ENCODE measurements at regions not wholly inside any gene's neighbourhood (a gene's known extent, or its start where the extent isn't known, plus 50 kb on each side); places are given as distances from the start of the nearest gene placed in this dataset.

- H3K9me3 ChIP-seq: no peaks in the 10 kb centered on the region
- intact Hi-C loops (cut with DNase I; ENCODE audit: low total_unique reads): no loop called here
- no peaks in the 10 kb centered on the region for H3K4me1 ChIP-seq
- TF ChIP-seq POLR2A (IDR thresholded peaks at IDR 0.05) (no peak), CTCF (IDR thresholded peaks at IDR 0.05) (no peak)
- DNase-seq: no peak
- H3K4me3 ChIP-seq: no peak overlapping the region
- H3K36me3 ChIP-seq (ENCODE audit: low read depth, missing control alignments): no peaks in the 10 kb centered on the region
- WGBS, 2 donors: 57 to 78% methylated on average over 2 of the region's 2 CpGs
- H3K27me3 ChIP-seq: no peaks in the 10 kb centered on the region
- no peak overlapping the region for H3K27ac ChIP-seq
These were observed 171.9 kb downstream of the FOXO1 start for GRCh38 chr13:40494513-40494912.

- Histone ChIP-seq H3K27me3 (no peaks in the 10 kb centered on the region), H3K36me3 (ENCODE audit: low read depth, missing control alignments) (no peaks in the 10 kb centered on the region), H3K4me1 (no peaks in the 10 kb centered on the region), H3K4me3 (no peak overlapping the region), H3K9me3 (no peaks in the 10 kb centered on the region), H3K27ac (no peak overlapping the region)
- DNase-seq: no peak
- intact Hi-C loops (cut with DNase I; ENCODE audit: low total_unique reads): no loop called here
- TF ChIP-seq POLR2A (IDR thresholded peaks at IDR 0.05): no peak
- no peak for TF ChIP-seq CTCF (IDR thresholded peaks at IDR 0.05)
- WGBS, 2 donors: 78 to 84% methylated on average over 8 of the region's 8 CpGs
These were observed 171.4 kb downstream of the FOXO1 start for GRCh38 chr13:40494946-40495620.

DNA sequence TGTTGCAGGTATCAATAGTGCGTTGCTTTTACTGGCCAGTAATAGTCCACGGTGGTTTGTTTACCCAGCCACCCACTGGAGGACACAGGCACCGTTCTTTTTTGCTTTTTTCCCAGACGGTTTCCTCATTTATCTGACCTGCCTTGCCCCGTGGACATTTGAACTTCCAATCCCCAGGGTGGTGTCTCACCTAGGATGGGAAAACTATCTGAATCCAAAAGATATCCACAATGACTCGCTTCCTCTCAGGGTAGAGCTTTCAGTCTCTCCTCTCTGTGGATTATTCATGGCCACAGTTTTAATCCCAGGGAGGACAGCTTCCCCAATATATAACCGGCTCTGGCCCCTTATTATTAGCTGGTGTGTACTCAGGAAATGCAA lies 170.8 kb downstream of the FOXO1 start:
- no peaks in the 10 kb centered on the region for H3K27me3 ChIP-seq
- H3K27ac ChIP-seq: no peak overlapping the region
- DNase-seq: no peak
- no peaks in the 10 kb centered on the region for H3K4me1 ChIP-seq
- no peak overlapping the region for H3K4me3 ChIP-seq
- intact Hi-C loops (cut with DNase I; ENCODE audit: low total_unique reads): no loop called here
- no peaks in the 10 kb centered on the region for H3K36me3 ChIP-seq (ENCODE audit: low read depth, missing control alignments)
- TF ChIP-seq CTCF (IDR thresholded peaks at IDR 0.05) (no peak), POLR2A (IDR thresholded peaks at IDR 0.05) (no peak)
- WGBS, 2 donors: 87 to 88% methylated on average over 7 of the region's 7 CpGs
- H3K9me3 ChIP-seq: no peaks in the 10 kb centered on the region

DNA sequence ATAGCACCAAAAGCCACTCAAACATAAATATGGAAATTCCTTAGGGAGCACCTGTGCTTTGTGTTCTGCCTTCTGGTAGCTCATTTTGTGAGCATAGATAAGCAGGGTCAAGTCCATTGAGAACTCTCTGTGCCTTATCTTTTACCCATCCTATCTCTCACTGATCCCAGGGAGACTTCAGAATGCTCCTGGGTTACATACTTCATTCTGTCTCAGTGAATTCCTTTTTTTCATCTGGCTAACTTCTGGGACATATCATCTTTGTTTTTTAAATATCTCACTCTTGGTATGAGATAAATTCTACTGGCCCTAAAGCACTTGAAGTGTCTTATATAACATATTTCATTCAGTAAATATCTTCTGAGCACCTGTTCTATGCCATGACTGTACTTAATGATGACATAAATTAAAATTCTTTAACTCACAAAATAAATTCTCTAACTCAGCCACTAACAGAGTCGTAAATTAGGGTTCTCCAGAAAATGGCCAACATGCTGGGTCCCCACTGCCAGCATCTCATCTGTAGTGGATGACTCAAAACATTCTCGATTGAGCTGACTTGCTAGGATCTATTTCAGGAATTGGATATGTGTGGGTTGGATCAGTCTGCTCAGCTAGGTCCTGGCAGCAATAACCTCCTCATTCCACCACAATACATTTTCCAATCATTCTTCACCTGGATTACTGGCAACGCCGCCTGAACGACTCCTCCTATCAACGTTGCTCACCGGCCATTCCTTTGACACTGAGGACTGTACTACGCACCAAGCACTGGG lies 170.2 kb downstream of the FOXO1 start:
- H3K36me3 ChIP-seq (ENCODE audit: low read depth, missing control alignments): no peaks in the 10 kb centered on the region
- 88 to 89% methylated on average over 8 of the region's 8 CpGs for WGBS, 2 donors
- no peaks in the 10 kb centered on the region for H3K9me3 ChIP-seq
- no peak overlapping the region for H3K4me3 ChIP-seq
- H3K4me1 ChIP-seq: no peaks in the 10 kb centered on the region
- no peak for TF ChIP-seq POLR2A (IDR thresholded peaks at IDR 0.05)
- no peak for TF ChIP-seq CTCF (IDR thresholded peaks at IDR 0.05)
- no peaks in the 10 kb centered on the region for H3K27me3 ChIP-seq
- intact Hi-C loops (cut with DNase I; ENCODE audit: low total_unique reads): no loop called here
- no peak for DNase-seq
- no peak overlapping the region for H3K27ac ChIP-seq
